B cell (primary cell): ENCODE measurements at regions not wholly inside any gene's neighbourhood (a gene's known extent, or its start where the extent isn't known, plus 50 kb on each side); places are given as distances from the start of the nearest gene placed in this dataset.

Source experiments
- ATAC-seq: fragments of 200-7000 bp; cut with Tn5 transposase; one replicate; pipeline ENCODE4 v1.10.0; 2021; ENCODE audit warnings: low read depth, mild to moderate bottlenecking, moderate number of reproducible peaks, moderate library complexity
- CTCF ChIA-PET: fragments of 350-600 bp; sonication (Branson Sonifier 250); formaldehyde crosslinking; loops from one replicate; lab custom pipeline; 2021; ENCODE audit warnings: antibody characterized with exemption, inconsistent platforms; lab: Charles Lee
- POLR2A ChIA-PET: fragments of 350-600 bp; sonication (Branson Sonifier 250); formaldehyde crosslinking; loops from one replicate; lab custom pipeline; 2021; ENCODE audit warnings: antibody characterized with exemption; lab: Charles Lee
- DNase-seq: peaks from one replicate; pipeline ENCODE4 v3.0.0; 2013
- H2AFZ ChIP-seq: 2 replicates; pipeline ENCODE4 v1.6.1; 2012; ENCODE audit warnings: mild to moderate bottlenecking, low read depth, low read length; ENCODE audit not compliant: insufficient read depth, poor library complexity, severe bottlenecking
- H3K27ac ChIP-seq, 2 donors: 1 replicate in 1 of 2; 2 replicates in 1 of 2; pipeline ENCODE4 v1.5.1; 2012 to 2013; ENCODE audit warnings: low read length in 2 of 2, mild to moderate bottlenecking in 2 of 2, moderate library complexity in 1 of 2
- H3K27me3 ChIP-seq, 4 experiments: fragments of 200-600 bp in 1 of 4; sonication (generic) in 1 of 4; replicated peaks in 1 of 4; 1 replicate in 2 of 4; 2 replicates in 2 of 4; pipeline versions ENCODE4 v1.6.1 to v1.7.0; 2013 to 2016; ENCODE audit warnings: low read length in 3 of 4, mild to moderate bottlenecking in 2 of 4, mixed read lengths in 1 of 4, moderate library complexity in 1 of 4; ENCODE audit not compliant: insufficient read depth in 4 of 4, control insufficient read depth in 3 of 4; ENCODE audit errors: control extremely low read depth in 1 of 4
- H3K36me3 ChIP-seq, 2 experiments: replicated peaks in 1 of 2; 1 replicate in 1 of 2; 2 replicates in 1 of 2; pipeline versions ENCODE4 v1.6.1 to v1.7.1; 2013; ENCODE audit warnings: low read length in 1 of 2; ENCODE audit not compliant: insufficient read depth in 2 of 2, control insufficient read depth in 1 of 2; ENCODE audit errors: control extremely low read depth in 1 of 2, extremely low read depth in 1 of 2
- H3K4me1 ChIP-seq, 2 donors: fragments of 200-600 bp in 1 of 2; sonication (generic) in 1 of 2; 1 replicate in 1 of 2; 2 replicates in 1 of 2; pipeline versions ENCODE4 v1.5.1 to v1.6.1; 2013 to 2017; ENCODE audit warnings: low read length in 2 of 2; ENCODE audit not compliant: control insufficient read depth in 2 of 2, insufficient read depth in 2 of 2
- H3K4me2 ChIP-seq: replicated peaks from 2 replicates; pipeline ENCODE3; 2012; ENCODE audit warnings: mild to moderate bottlenecking, low read depth, low read length; ENCODE audit not compliant: poor library complexity, severe bottlenecking
- H3K4me3 ChIP-seq, 5 experiments: fragments of 200-600 bp in 1 of 5; sonication (generic) in 1 of 5; 1 replicate in 3 of 5; 2 replicates in 2 of 5; pipeline versions ENCODE4 v1.5.1 to v1.7.0; 2011 to 2016; ENCODE audit warnings: low read length in 4 of 5, mild to moderate bottlenecking in 4 of 5, low read depth in 2 of 5, control low read depth in 1 of 5, moderate library complexity in 1 of 5; ENCODE audit not compliant: insufficient read depth in 1 of 5; ENCODE audit errors: control extremely low read depth in 1 of 5, extremely low read depth in 1 of 5
- H3K79me2 ChIP-seq: fragments of 200-600 bp; sonication (generic); one replicate; pipeline ENCODE4 v1.6.0; 2016; ENCODE audit warnings: low read length; ENCODE audit not compliant: control insufficient read depth, insufficient read depth
- H3K9ac ChIP-seq: fragments of 200-600 bp; sonication (generic); 2 replicates; pipeline ENCODE4 v1.6.1; 2017; ENCODE audit warnings: mild to moderate bottlenecking, low read length, moderate library complexity
- H3K9me3 ChIP-seq, 3 donors: one replicate each; pipeline versions ENCODE4 v1.6.1 to v1.7.1; 2013; ENCODE audit warnings: low read length in 2 of 3; ENCODE audit not compliant: control insufficient read depth in 2 of 3, insufficient read depth in 1 of 3; ENCODE audit errors: control extremely low read depth in 1 of 3
- H4K20me1 ChIP-seq: 2 replicates; pipeline ENCODE4 v1.6.0; 2012; ENCODE audit warnings: mild to moderate bottlenecking, low read length; ENCODE audit not compliant: insufficient read depth, control insufficient read depth, poor library complexity, severe bottlenecking
- H3K27ac Mint-ChIP-seq: one replicate; pipeline ENCODE4 v1.8.0; 2021; ENCODE audit warnings: mixed read lengths
- H3K27me3 Mint-ChIP-seq: one replicate; pipeline ENCODE4 v1.8.0; 2021; ENCODE audit warnings: mixed read lengths
- H3K4me1 Mint-ChIP-seq: one replicate; pipeline ENCODE4 v1.8.0; 2021; ENCODE audit warnings: mixed read lengths
- H3K4me3 Mint-ChIP-seq: one replicate; pipeline ENCODE4 v1.8.0; 2021; ENCODE audit warnings: mixed read lengths
- H3K9me3 Mint-ChIP-seq: one replicate; pipeline ENCODE4 v1.8.0; 2022; ENCODE audit warnings: mixed read lengths; ENCODE audit not compliant: insufficient read depth
- EZH2 ChIP-seq: IDR thresholded peaks from 2 replicates; pipeline ENCODE4 v1.6.1; 2012; ENCODE audit warnings: borderline replicate concordance, low read depth, mild to moderate bottlenecking, moderate library complexity, low read length; ENCODE audit not compliant: insufficient read depth, poor library complexity, severe bottlenecking
- WGBS: methylation state at CpG from one replicate; pipeline ENCODE4 v1.1.5; 2013; ENCODE audit warnings: missing lambda C conversion rate; ENCODE audit not compliant: insufficient coverage; 5-methylcytosine and 5-hydroxymethylcytosine counted together
- intact Hi-C: fragments of 100-400 bp; cut with micrococcal nuclease; formaldehyde crosslinking; loops from one replicate; pipeline ENCODE4 v1.10.0; 2022
- TF ChIP-seq, protein P1 (sequence below): fragments of 200-600 bp; IDR thresholded peaks from one replicate; pipeline ENCODE4 v1.8.0; 2022; ENCODE audit warnings: antibody characterized with exemption, mild to moderate bottlenecking

DNA sequence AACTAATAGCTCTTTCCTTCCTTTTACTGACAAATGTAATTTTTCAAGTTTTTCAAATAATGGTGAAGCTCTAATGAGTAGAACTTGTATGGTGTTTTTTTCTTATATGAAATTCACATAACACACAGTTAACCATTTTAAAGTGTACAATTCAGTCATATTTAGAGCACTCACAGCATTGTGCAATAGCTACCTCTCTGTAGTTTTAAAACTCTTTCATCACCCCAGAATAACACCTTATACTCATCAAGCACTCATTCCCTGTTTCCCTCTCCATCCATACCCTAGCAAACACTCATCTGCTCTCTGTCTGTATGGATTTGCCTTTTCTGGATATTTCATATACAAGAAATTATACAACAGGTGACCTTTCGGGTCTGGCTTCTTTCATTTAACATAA is 207.9 kb upstream of the SLC38A2 start:
- Histone ChIP-seq H3K4me1 (peaks cover 4 to 6% of the 10 kb centered on the region in 2 donors), H3K36me3 (no peaks in the 10 kb centered on the region), H3K27ac (no peak overlapping the region), H4K20me1 (no peaks in the 10 kb centered on the region), H3K4me3 (no peak overlapping the region), H3K79me2 (no peaks in the 10 kb centered on the region), H3K9ac (no peak overlapping the region), H3K4me2 (no peak overlapping the region), H3K27me3 (no peaks in the 10 kb centered on the region), H2AFZ (no peak overlapping the region), H3K9me3 (peaks cover 0 to 9% (median 0%) of the 10 kb centered on the region in 3 donors)
- TF ChIP-seq EZH2, result no peak
- TF ChIP-seq, protein P1, sequence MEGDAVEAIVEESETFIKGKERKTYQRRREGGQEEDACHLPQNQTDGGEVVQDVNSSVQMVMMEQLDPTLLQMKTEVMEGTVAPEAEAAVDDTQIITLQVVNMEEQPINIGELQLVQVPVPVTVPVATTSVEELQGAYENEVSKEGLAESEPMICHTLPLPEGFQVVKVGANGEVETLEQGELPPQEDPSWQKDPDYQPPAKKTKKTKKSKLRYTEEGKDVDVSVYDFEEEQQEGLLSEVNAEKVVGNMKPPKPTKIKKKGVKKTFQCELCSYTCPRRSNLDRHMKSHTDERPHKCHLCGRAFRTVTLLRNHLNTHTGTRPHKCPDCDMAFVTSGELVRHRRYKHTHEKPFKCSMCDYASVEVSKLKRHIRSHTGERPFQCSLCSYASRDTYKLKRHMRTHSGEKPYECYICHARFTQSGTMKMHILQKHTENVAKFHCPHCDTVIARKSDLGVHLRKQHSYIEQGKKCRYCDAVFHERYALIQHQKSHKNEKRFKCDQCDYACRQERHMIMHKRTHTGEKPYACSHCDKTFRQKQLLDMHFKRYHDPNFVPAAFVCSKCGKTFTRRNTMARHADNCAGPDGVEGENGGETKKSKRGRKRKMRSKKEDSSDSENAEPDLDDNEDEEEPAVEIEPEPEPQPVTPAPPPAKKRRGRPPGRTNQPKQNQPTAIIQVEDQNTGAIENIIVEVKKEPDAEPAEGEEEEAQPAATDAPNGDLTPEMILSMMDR, result no peak
- Mint-ChIP-seq H3K27me3 (no peaks in the 10 kb centered on the region), H3K4me3 (no peak overlapping the region), H3K4me1 (peaks cover 6% of the 10 kb centered on the region), H3K9me3 (peaks cover 9% of the 10 kb centered on the region), H3K27ac (no peak overlapping the region)
- no CpG with 5 or more reads among the region's 1 CpG for WGBS
- ChIA-PET CTCF (no interaction called here), POLR2A (no interaction called here)
- DNase-seq (no peak), ATAC-seq (no peak)
- intact Hi-C loops, result no loop called here

DNA sequence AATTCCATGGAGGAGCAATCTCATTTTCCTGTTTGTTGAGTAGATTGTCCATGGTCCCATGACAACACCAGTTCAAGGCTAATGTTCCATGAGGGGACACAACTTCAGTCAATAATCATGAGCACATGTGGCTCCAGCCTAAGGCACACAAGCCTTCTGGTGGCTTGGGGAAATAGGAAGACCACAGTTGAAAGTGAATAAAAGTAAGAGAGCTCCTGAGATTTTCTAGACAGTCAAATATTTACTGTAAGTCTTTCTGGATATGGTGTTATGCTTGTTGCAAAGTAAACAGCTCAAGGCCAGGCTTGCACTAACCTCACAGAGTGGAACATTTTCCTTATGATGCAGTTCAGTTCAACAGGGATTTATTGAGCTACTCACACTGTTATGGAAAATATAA is 206.9 kb upstream of the SLC38A2 start:
- intact Hi-C loops, result no loop called here
- no peaks in the 10 kb centered on the region for H3K27me3 ChIP-seq
- H3K4me3 ChIP-seq, result no peak overlapping the region
- no peak overlapping the region for H3K9ac ChIP-seq
- ATAC-seq (no peak), DNase-seq (no peak)
- no peak overlapping the region for H3K27ac Mint-ChIP-seq
- H3K9me3 Mint-ChIP-seq, result peaks cover 7% of the 10 kb centered on the region
- H2AFZ ChIP-seq, result no peak overlapping the region
- H3K4me3 Mint-ChIP-seq, result no peak overlapping the region
- H4K20me1 ChIP-seq, result no peaks in the 10 kb centered on the region
- no peaks in the 10 kb centered on the region for H3K4me1 Mint-ChIP-seq
- no peak for TF ChIP-seq EZH2
- TF ChIP-seq, protein P1, result no peak
- no peak overlapping the region for H3K4me2 ChIP-seq
- peaks cover 0 to 9% (median 0%) of the 10 kb centered on the region in 3 donors for H3K9me3 ChIP-seq
- H3K27ac ChIP-seq, result no peak overlapping the region
- H3K27me3 Mint-ChIP-seq, result no peaks in the 10 kb centered on the region
- H3K4me1 ChIP-seq, result no peaks in the 10 kb centered on the region
- CTCF ChIA-PET, result no interaction called here
- POLR2A ChIA-PET, result no interaction called here
- H3K79me2 ChIP-seq, result no peaks in the 10 kb centered on the region
- H3K36me3 ChIP-seq, result no peaks in the 10 kb centered on the region
